Neutrophil (primary cell): ENCODE measurements at regions not wholly inside any gene's neighbourhood (a gene's known extent, or its start where the extent isn't known, plus 50 kb on each side); places are given as distances from the start of the nearest gene placed in this dataset.

Experiments used
- H3K27ac ChIP-seq: fragments of 200-600 bp; sonication (generic); 2 replicates; pipeline ENCODE4 v1.5.1; 2016; ENCODE audit warnings: mild to moderate bottlenecking, moderate library complexity
- H3K27me3 ChIP-seq: fragments of 200-600 bp; sonication (generic); 2 replicates; pipeline ENCODE4 v1.6.0; 2016; ENCODE audit warnings: mild to moderate bottlenecking
- H3K36me3 ChIP-seq: fragments of 200-600 bp; sonication (generic); 2 replicates; pipeline ENCODE4 v1.5.1; 2017
- H3K4me1 ChIP-seq, 2 experiments: fragments of 200-600 bp in 1 of 2; sonication (generic) in 1 of 2; 1 replicate in 1 of 2; 2 replicates in 1 of 2; pipeline versions ENCODE4 v1.5.1 to v1.6.1; 2013 to 2016; ENCODE audit warnings: low read depth in 1 of 2, low read length in 1 of 2, mild to moderate bottlenecking in 1 of 2, moderate library complexity in 1 of 2; ENCODE audit not compliant: control insufficient read depth in 1 of 2, insufficient read depth in 1 of 2
- H3K4me3 ChIP-seq, 2 experiments: fragments of 200-600 bp in 1 of 2; sonication (generic) in 1 of 2; 1 replicate in 1 of 2; 2 replicates in 1 of 2; pipeline ENCODE4 v1.5.1; 2013 to 2016; ENCODE audit warnings: low read depth in 1 of 2, low read length in 1 of 2, mild to moderate bottlenecking in 1 of 2, moderate library complexity in 1 of 2
- H3K9me3 ChIP-seq: fragments of 200-600 bp; sonication (generic); 2 replicates; pipeline ENCODE4 v1.5.1; 2016
- CTCF ChIP-seq: fragments of 200-600 bp; sonication (generic); IDR thresholded peaks from 2 replicates; pipeline ENCODE4 v1.5.1; 2016; ENCODE audit warnings: antibody characterized with exemption

GRCh38 chr12:107528731-107529365 lies 156.8 kb upstream of the PWP1 start:
- TF ChIP-seq CTCF: no peak
- Histone ChIP-seq H3K4me1 (no peaks in the 10 kb centered on the region), H3K9me3 (no peaks in the 10 kb centered on the region), H3K4me3 (no peak overlapping the region), H3K27ac (no peak overlapping the region), H3K36me3 (no peaks in the 10 kb centered on the region), H3K27me3 (no peaks in the 10 kb centered on the region)

GRCh38 chr12:107529991-107530390 lies 155.6 kb upstream of the PWP1 start:
- Histone ChIP-seq H3K4me3 (no peak overlapping the region), H3K27me3 (no peaks in the 10 kb centered on the region), H3K9me3 (no peaks in the 10 kb centered on the region), H3K4me1 (no peaks in the 10 kb centered on the region), H3K36me3 (no peaks in the 10 kb centered on the region), H3K27ac (no peak overlapping the region)
- no peak for TF ChIP-seq CTCF

- Histone ChIP-seq H3K27ac (no peak overlapping the region), H3K4me1 (no peaks in the 10 kb centered on the region), H3K4me3 (no peak overlapping the region), H3K36me3 (no peaks in the 10 kb centered on the region), H3K27me3 (no peaks in the 10 kb centered on the region), H3K9me3 (no peaks in the 10 kb centered on the region)
- no peak for TF ChIP-seq CTCF
Observed at GRCh38 chr12:107530701-107531100, 154.9 kb upstream of the PWP1 start.

- Histone ChIP-seq H3K27ac (no peak overlapping the region), H3K9me3 (no peaks in the 10 kb centered on the region), H3K4me1 (peaks cover 0 to 8% of the 10 kb centered on the region in 2 experiments), H3K36me3 (no peaks in the 10 kb centered on the region), H3K27me3 (no peaks in the 10 kb centered on the region), H3K4me3 (no peak overlapping the region)
- no peak for TF ChIP-seq CTCF
Observed at GRCh38 chr12:107533218-107533617, 152.4 kb upstream of the PWP1 start.

- no peak overlapping the region for H3K27ac ChIP-seq
- H3K4me1 ChIP-seq: peaks cover 3 to 25% of the 10 kb centered on the region in 2 experiments
- no peak for TF ChIP-seq CTCF
- H3K36me3 ChIP-seq: no peaks in the 10 kb centered on the region
- no peak overlapping the region for H3K4me3 ChIP-seq
- H3K27me3 ChIP-seq: no peaks in the 10 kb centered on the region
- no peaks in the 10 kb centered on the region for H3K9me3 ChIP-seq
Observed at GRCh38 chr12:107536613-107537012, 149.0 kb upstream of the PWP1 start.
